Upper lobe of left lung (tissue), 6 donors: ENCODE measurements at regions not wholly inside any gene's neighbourhood (a gene's known extent, or its start where the extent isn't known, plus 50 kb on each side); places are given as distances from the start of the nearest gene placed in this dataset.
A peak's percentile ranks its signal among the peaks of the same experiment; 100 is the strongest.

ENCODE experiments used
- ATAC-seq, 2 donors: fragments of 200-7000 bp; cut with Tn5 transposase; one replicate each; pipeline ENCODE4 v1.9.1; 2022; ENCODE audit warnings: mild to moderate bottlenecking in 2 of 2, moderate library complexity in 2 of 2; ENCODE audit not compliant: low FRiP score in 2 of 2
- DNase-seq, 2 donors: peaks; one replicate each; pipeline ENCODE4 v3.0.0-alpha.2; 2019 to 2020
- H3K27ac ChIP-seq, 4 donors: fragments of 200-600 bp; sonication (generic); one replicate each; pipeline ENCODE4 v1.5.1; 2016 to 2019
- H3K27me3 ChIP-seq, 4 donors: fragments of 200-600 bp; sonication (generic); one replicate each; pipeline ENCODE4 v1.5.1; 2017 to 2019
- H3K36me3 ChIP-seq, 4 donors: fragments of 200-600 bp; sonication (generic); one replicate each; pipeline ENCODE4 v1.5.1; 2016 to 2019
- H3K4me1 ChIP-seq, 4 donors: fragments of 200-600 bp; sonication (generic); one replicate each; pipeline ENCODE4 v1.5.1; 2018 to 2019
- H3K4me3 ChIP-seq, 4 donors: fragments of 200-600 bp; sonication (generic); one replicate each; pipeline ENCODE4 v1.5.1; 2017 to 2019; ENCODE audit warnings: mild to moderate bottlenecking in 2 of 4, moderate library complexity in 1 of 4
- H3K9me3 ChIP-seq, 4 donors: fragments of 200-600 bp; sonication (generic); one replicate each; pipeline ENCODE4 v1.5.1; 2018 to 2019
- EP300 ChIP-seq, 4 donors: sonication (generic); formaldehyde crosslinking; IDR thresholded peaks; one replicate each; pipeline ENCODE4 v1.5.1; 2017; ENCODE audit warnings: antibody characterized with exemption in 4 of 4, control low read depth in 2 of 4
- POLR2A ChIP-seq, 4 donors: fragments of 450-650 bp; IDR thresholded peaks; one replicate each; pipeline ENCODE4 v1.5.1; 2016 to 2017; ENCODE audit warnings: antibody characterized with exemption in 4 of 4, mild to moderate bottlenecking in 2 of 4
- POLR2AphosphoS5 ChIP-seq, 2 donors: sonication (generic); formaldehyde crosslinking; IDR thresholded peaks; one replicate each; pipeline ENCODE4 v1.5.1; 2017; ENCODE audit warnings: antibody characterized with exemption in 2 of 2
- WGBS, 2 donors: methylation state at CpG; one replicate each; pipeline ENCODE4 v1.1.5; 2017 to 2018; 5-methylcytosine and 5-hydroxymethylcytosine counted together
- TF ChIP-seq, protein P1 (sequence below), 6 experiments: fragments of 450-650 bp in 4 of 6; fragments of 200-600 bp in 2 of 6; sonication (generic) in 2 of 6; IDR thresholded peaks; one replicate each; pipeline ENCODE4 v1.5.1; 2016 to 2019; ENCODE audit warnings: antibody characterized with exemption in 6 of 6
- donor health status: DM: no; HTN: no; CAD: no; lungs with moderate emphysema.
- donor health status: DM: no; HTN: yes; CAD: no; lungs with severe emphysema.

DNA sequence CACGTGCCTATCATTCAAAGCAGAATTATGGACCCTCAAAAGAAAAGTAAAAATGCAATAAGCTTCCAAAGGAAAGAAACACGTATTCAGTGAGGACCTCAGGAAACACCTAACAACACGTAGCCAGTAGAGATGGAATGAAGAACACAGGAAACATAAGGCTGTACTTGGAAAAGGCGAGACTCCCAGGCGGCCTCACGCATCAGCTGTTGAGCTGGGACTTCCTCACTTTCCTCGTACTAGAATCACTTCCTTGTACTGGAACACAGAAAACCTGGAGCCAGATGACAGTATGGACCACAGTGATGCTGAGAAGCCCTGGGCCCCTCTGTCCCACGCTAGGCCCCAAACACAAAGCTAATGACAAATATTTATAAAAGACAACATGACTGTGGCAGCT is 94.4 kb upstream of the BACE2 start:
- WGBS, 2 donors, result 68 to 74% methylated on average over 8 of the region's 8 CpGs
- no peaks in the 10 kb centered on the region for H3K27me3 ChIP-seq
- H3K9me3 ChIP-seq, result no peaks in the 10 kb centered on the region
- H3K27ac ChIP-seq, result no peak overlapping the region
- ATAC-seq (no peak), DNase-seq (no peak)
- no peaks in the 10 kb centered on the region for H3K36me3 ChIP-seq
- no peak overlapping the region for H3K4me3 ChIP-seq
- TF ChIP-seq POLR2AphosphoS5 (IDR thresholded peaks at IDR 0.05) (no peak), POLR2A (IDR thresholded peaks at IDR 0.05) (no peak)
- H3K4me1 ChIP-seq, result peaks cover 0 to 7% (median 5%) of the 10 kb centered on the region in 4 donors

DNA sequence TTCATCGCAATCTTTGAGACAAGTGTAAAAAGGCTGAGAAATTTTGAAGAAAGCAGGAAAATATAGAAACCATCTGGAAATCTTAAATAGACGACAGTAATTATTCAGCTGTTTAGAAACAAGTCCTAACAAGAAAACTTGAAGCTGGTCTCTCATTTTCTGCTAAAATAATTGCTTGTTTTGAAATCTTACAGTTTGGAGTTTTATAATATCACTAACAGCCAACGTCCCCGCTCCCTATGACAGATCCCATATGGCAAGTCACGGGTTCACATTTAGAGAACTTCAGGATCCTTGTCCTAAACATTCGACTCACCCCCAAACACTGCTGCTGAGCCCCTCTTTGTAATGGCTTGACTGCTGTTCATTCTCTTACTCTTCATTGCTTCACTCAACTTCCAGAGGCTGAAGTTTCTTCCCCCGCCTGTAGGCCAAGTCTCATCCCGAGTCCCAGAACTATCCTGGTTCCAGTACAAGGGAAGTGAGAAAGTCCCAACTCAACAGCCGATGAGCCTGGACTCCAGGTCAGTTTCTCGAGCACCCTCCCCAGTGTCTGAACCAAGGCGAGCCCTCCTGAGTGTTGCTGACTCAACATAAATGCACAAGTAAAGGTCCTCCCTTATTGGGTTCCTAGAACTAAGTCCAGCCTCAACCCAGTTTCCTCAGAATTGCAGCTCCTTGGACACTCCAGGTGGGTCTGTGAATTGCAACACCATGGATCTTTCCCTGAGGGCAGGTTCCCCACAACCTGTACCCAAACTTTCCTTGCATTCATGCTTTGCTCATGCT is 93.4 kb upstream of the BACE2 start:
- no peaks in the 10 kb centered on the region for H3K36me3 ChIP-seq
- WGBS, 2 donors, result 78 to 90% methylated on average over 11 of the region's 11 CpGs
- no peaks in the 10 kb centered on the region for H3K27me3 ChIP-seq
- TF ChIP-seq, protein P1, sequence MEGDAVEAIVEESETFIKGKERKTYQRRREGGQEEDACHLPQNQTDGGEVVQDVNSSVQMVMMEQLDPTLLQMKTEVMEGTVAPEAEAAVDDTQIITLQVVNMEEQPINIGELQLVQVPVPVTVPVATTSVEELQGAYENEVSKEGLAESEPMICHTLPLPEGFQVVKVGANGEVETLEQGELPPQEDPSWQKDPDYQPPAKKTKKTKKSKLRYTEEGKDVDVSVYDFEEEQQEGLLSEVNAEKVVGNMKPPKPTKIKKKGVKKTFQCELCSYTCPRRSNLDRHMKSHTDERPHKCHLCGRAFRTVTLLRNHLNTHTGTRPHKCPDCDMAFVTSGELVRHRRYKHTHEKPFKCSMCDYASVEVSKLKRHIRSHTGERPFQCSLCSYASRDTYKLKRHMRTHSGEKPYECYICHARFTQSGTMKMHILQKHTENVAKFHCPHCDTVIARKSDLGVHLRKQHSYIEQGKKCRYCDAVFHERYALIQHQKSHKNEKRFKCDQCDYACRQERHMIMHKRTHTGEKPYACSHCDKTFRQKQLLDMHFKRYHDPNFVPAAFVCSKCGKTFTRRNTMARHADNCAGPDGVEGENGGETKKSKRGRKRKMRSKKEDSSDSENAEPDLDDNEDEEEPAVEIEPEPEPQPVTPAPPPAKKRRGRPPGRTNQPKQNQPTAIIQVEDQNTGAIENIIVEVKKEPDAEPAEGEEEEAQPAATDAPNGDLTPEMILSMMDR (IDR thresholded peaks at IDR 0.05), result no peak
- TF ChIP-seq POLR2AphosphoS5 (IDR thresholded peaks at IDR 0.05), result no peak
- TF ChIP-seq EP300 (IDR thresholded peaks at IDR 0.05), result no peak
- no peak for TF ChIP-seq POLR2A (IDR thresholded peaks at IDR 0.05)
- H3K9me3 ChIP-seq, result no peaks in the 10 kb centered on the region
- no peak overlapping the region for H3K27ac ChIP-seq
- H3K4me1 ChIP-seq, result no peaks in the 10 kb centered on the region
- DNase-seq (no peak), ATAC-seq (no peak)
- no peak overlapping the region for H3K4me3 ChIP-seq

DNA sequence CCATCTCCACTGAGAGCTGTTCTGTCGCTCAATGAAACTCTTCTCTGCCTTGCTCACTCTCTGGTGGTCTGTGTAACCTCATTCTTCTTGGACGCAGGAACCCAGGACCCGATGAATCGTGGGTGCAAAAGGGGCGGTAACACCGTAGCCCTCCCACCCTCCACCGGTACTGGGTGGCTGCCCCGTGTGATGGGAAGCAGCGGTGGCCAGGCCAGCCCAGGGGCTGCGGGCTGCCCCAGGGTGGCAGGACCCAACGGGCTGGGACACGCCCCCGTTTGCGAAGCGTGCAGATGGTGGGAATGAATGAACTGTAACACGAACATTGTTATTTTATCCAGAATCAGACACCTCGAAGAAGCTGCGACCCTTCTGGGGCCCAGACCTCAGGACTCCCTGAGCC is 92.3 kb upstream of the BACE2 start:
- WGBS, 2 donors, result 92 to 95% methylated on average over 9 to 18 of the region's 18 CpGs
- TF ChIP-seq, protein P1 (IDR thresholded peaks at IDR 0.05), result no peak
- TF ChIP-seq EP300 (IDR thresholded peaks at IDR 0.05) (no peak), POLR2AphosphoS5 (IDR thresholded peaks at IDR 0.05) (no peak), POLR2A (IDR thresholded peaks at IDR 0.05) (no peak)
- Histone ChIP-seq H3K4me1 (no peaks in the 10 kb centered on the region), H3K27me3 (no peaks in the 10 kb centered on the region), H3K9me3 (no peaks in the 10 kb centered on the region), H3K4me3 (no peak overlapping the region), H3K27ac (no peak overlapping the region), H3K36me3 (no peaks in the 10 kb centered on the region)
- ATAC-seq (peak in 1 of 2 donors; percentile 29), DNase-seq (peak in 1 of 2 donors; percentile 53)

DNA sequence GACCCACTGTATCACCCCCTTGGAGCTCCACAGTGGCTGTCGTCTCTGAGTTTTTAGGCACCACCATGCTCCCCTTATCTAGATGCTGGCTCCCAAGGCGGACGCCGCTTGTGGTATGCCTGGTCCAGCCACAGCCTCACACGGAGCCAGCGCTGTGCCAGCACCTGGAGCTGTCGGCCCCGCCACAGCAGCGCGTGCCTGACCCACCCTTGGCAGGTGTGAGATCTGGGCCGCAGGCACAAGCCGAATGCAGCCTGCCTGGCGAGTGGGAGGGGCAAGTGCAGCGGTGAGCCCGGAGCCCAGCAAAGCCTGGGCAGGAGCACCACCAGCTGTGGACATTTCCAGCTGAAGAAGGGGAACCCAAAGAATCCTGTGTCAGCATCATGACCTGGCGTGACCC is 91.9 kb upstream of the BACE2 start:
- Histone ChIP-seq H3K9me3 (no peaks in the 10 kb centered on the region), H3K4me1 (no peaks in the 10 kb centered on the region), H3K27me3 (no peaks in the 10 kb centered on the region), H3K27ac (no peak overlapping the region), H3K36me3 (no peaks in the 10 kb centered on the region), H3K4me3 (no peak overlapping the region)
- WGBS, 2 donors, result 97 to 100% methylated on average over 7 to 16 of the region's 16 CpGs
- DNase-seq, result peak in 1 of 2 donors; percentile 75
- TF ChIP-seq POLR2AphosphoS5 (IDR thresholded peaks at IDR 0.05) (no peak), EP300 (IDR thresholded peaks at IDR 0.05) (no peak), POLR2A (IDR thresholded peaks at IDR 0.05) (no peak)
- TF ChIP-seq, protein P1 (IDR thresholded peaks at IDR 0.05), result no peak
- ATAC-seq, result no peak

DNA sequence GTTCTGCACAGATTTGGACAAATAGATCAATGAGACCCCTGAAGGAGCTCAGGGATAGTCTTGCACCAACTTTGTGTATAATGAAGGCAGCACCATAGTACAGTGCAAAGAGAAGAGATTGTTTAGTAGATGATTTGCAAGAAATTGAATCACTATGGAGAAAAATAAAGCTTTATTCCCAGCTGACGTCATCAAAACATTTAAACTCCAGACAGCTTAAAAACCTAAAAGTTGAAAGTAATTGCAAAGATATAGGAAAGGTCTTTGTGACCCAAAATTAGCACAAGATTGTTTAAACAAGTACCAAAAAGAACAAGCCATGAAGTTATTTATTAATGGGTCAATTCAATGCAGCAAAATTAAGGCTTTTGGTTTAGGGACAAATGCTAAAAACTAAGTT is 88.8 kb upstream of the BACE2 start:
- Histone ChIP-seq H3K9me3 (no peaks in the 10 kb centered on the region), H3K27ac (no peak overlapping the region), H3K27me3 (no peaks in the 10 kb centered on the region), H3K4me3 (no peak overlapping the region), H3K36me3 (no peaks in the 10 kb centered on the region), H3K4me1 (no peaks in the 10 kb centered on the region)
- 85 to 89% methylated on average over 1 of the region's 1 CpG for WGBS, 2 donors
- TF ChIP-seq, protein P1 (IDR thresholded peaks at IDR 0.05), result no peak
- TF ChIP-seq POLR2A (IDR thresholded peaks at IDR 0.05), result no peak
- TF ChIP-seq POLR2AphosphoS5 (IDR thresholded peaks at IDR 0.05), result no peak
- no peak for TF ChIP-seq EP300 (IDR thresholded peaks at IDR 0.05)
- no peak for ATAC-seq
- DNase-seq, result no peak
